Effector memory CD8-positive, alpha-beta T cell (primary cell): ENCODE measurements at regions not wholly inside any gene's neighbourhood (a gene's known extent, or its start where the extent isn't known, plus 50 kb on each side); places are given as distances from the start of the nearest gene placed in this dataset.
A peak's percentile ranks its signal among the peaks of the same experiment; 100 is the strongest.

ENCODE experiments used
- ATAC-seq: fragments of 150-1000 bp; cut with Tn5 transposase; replicated peaks from 2 replicates; pipeline ENCODE4 v1.10.0; 2021; ENCODE audit warnings: mild to moderate bottlenecking, moderate library complexity
- DNase-seq, 3 experiments: peaks; one replicate each; pipeline ENCODE4 v3.0.0; 2021
- H3K27ac Mint-ChIP-seq, 2 donors: one replicate each; pipeline ENCODE4 v1.8.0; 2022; ENCODE audit warnings: mild to moderate bottlenecking in 2 of 2, mixed read lengths in 2 of 2, moderate library complexity in 2 of 2
- H3K27me3 Mint-ChIP-seq, 2 donors: one replicate each; pipeline ENCODE4 v1.8.0; 2022; ENCODE audit warnings: mixed read lengths in 2 of 2
- H3K36me3 Mint-ChIP-seq: one replicate; pipeline ENCODE4 v1.8.0; 2022; ENCODE audit warnings: mild to moderate bottlenecking, moderate library complexity, mixed read lengths; ENCODE audit not compliant: insufficient read depth
- H3K4me1 Mint-ChIP-seq, 2 donors: one replicate each; pipeline ENCODE4 v1.8.0; 2022; ENCODE audit warnings: low read depth in 2 of 2, mixed read lengths in 2 of 2
- H3K4me3 Mint-ChIP-seq, 2 donors: one replicate each; pipeline ENCODE4 v1.8.0; 2022; ENCODE audit warnings: mild to moderate bottlenecking in 2 of 2, mixed read lengths in 2 of 2, moderate library complexity in 2 of 2
- H3K9me3 Mint-ChIP-seq, 2 donors: one replicate each; pipeline ENCODE4 v1.8.0; 2022; ENCODE audit warnings: mixed read lengths in 2 of 2

GRCh38 chr6:159118924-159119323, 50.3 kb upstream of the FNDC1 start:
- H3K27ac Mint-ChIP-seq: no peak overlapping the region
- no peaks in the 10 kb centered on the region for H3K36me3 Mint-ChIP-seq
- no peaks in the 10 kb centered on the region for H3K9me3 Mint-ChIP-seq
- H3K4me1 Mint-ChIP-seq: peaks cover 2 to 10% of the 10 kb centered on the region in 2 donors
- DNase-seq: no peak
- H3K27me3 Mint-ChIP-seq: peaks cover 0 to 9% of the 10 kb centered on the region in 2 donors
- no peak for ATAC-seq
- H3K4me3 Mint-ChIP-seq: no peak overlapping the region

DNA sequence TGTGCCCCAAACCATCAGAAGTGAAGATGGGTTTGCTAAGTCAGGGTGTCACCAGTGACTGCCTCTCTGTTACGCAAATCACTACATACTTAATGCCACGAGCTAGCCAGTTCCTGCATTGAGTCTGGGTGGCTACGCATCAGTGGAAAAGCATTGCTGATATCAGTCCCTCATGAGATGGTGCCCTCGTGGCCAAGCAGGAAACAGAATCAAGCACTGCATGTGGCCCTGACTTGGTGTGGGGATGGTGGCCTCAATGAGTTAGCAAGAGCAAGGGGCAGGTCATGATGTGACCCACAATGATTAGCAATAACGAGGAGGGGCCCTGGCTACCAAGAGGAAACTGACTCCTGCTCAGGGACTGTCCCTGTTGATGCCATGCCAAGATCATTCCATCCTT, 51.6 kb upstream of the FNDC1 start:
- Mint-ChIP-seq H3K27me3 (no peaks in the 10 kb centered on the region), H3K27ac (no peak overlapping the region), H3K36me3 (peaks cover 4% of the 10 kb centered on the region), H3K9me3 (no peaks in the 10 kb centered on the region), H3K4me3 (no peak overlapping the region), H3K4me1 (peaks cover 6 to 13% of the 10 kb centered on the region in 2 donors)
- DNase-seq: no peak
- ATAC-seq: peak; percentile 57

- ATAC-seq (no peak), DNase-seq (no peak)
- H3K4me3 Mint-ChIP-seq: no peak overlapping the region
- no peaks in the 10 kb centered on the region for H3K27me3 Mint-ChIP-seq
- no peaks in the 10 kb centered on the region for H3K9me3 Mint-ChIP-seq
- H3K27ac Mint-ChIP-seq: no peak overlapping the region
- H3K4me1 Mint-ChIP-seq: peaks cover 6 to 13% of the 10 kb centered on the region in 2 donors
- H3K36me3 Mint-ChIP-seq: peaks cover 4% of the 10 kb centered on the region
These were observed 52.2 kb upstream of the FNDC1 start for GRCh38 chr6:159117046-159117445.

GRCh38 chr6:159116343-159116742, 52.9 kb upstream of the FNDC1 start:
- H3K27me3 Mint-ChIP-seq: no peaks in the 10 kb centered on the region
- peaks cover 6 to 13% of the 10 kb centered on the region in 2 donors for H3K4me1 Mint-ChIP-seq
- no peaks in the 10 kb centered on the region for H3K9me3 Mint-ChIP-seq
- DNase-seq: no peak
- no peak overlapping the region for H3K27ac Mint-ChIP-seq
- H3K36me3 Mint-ChIP-seq: peaks cover 4% of the 10 kb centered on the region
- ATAC-seq: peak; percentile 42
- no peak overlapping the region for H3K4me3 Mint-ChIP-seq

GRCh38 chr6:159114569-159114968, 54.6 kb upstream of the FNDC1 start:
- peaks cover 18 to 24% of the 10 kb centered on the region in 2 donors for H3K4me1 Mint-ChIP-seq
- DNase-seq: no peak

GRCh38 chr6:159113223-159113622, 56.0 kb upstream of the FNDC1 start:
- H3K27ac Mint-ChIP-seq: no peak overlapping the region
- no peak overlapping the region for H3K4me3 Mint-ChIP-seq
- H3K36me3 Mint-ChIP-seq: peaks cover 4% of the 10 kb centered on the region
- DNase-seq (no peak), ATAC-seq (no peak)
- H3K4me1 Mint-ChIP-seq: peaks cover 29 to 36% of the 10 kb centered on the region in 2 donors
- H3K27me3 Mint-ChIP-seq: no peaks in the 10 kb centered on the region
- no peaks in the 10 kb centered on the region for H3K9me3 Mint-ChIP-seq

More at GRCh38 chr6:159114569-159114968, 54.6 kb upstream of the FNDC1 start:
- no peak for ATAC-seq
- Mint-ChIP-seq H3K4me3 (no peak overlapping the region), H3K36me3 (peaks cover 4% of the 10 kb centered on the region), H3K27me3 (no peaks in the 10 kb centered on the region), H3K27ac (peak overlapping the region; percentile 11 to 69), H3K9me3 (no peaks in the 10 kb centered on the region)

DNA sequence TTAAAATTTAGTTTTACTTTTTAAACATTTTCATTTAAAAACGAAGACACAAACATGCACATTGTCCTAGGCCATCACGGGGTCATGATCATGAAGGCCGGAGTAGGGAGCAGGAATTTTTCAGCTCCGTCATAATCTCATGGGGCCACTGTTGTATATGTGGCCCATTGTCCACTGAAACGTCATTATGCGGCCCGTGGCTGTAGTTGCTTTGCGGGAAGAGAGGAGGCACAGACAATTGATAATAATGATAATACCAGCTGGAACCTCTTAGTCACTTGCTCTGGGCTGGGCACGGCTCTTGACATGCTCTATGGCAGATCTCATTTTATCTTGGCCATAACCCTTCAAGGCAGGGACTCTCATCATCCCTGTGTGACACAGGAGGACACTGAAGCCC, 56.5 kb upstream of the FNDC1 start:
- H3K9me3 Mint-ChIP-seq: no peaks in the 10 kb centered on the region
- H3K27me3 Mint-ChIP-seq: no peaks in the 10 kb centered on the region
- no peak overlapping the region for H3K27ac Mint-ChIP-seq
- H3K36me3 Mint-ChIP-seq: peaks cover 9% of the 10 kb centered on the region
- no peak overlapping the region for H3K4me3 Mint-ChIP-seq
- ATAC-seq (no peak), DNase-seq (no peak)
- peaks cover 34 to 41% of the 10 kb centered on the region in 2 donors for H3K4me1 Mint-ChIP-seq

- Mint-ChIP-seq H3K27me3 (no peaks in the 10 kb centered on the region), H3K4me3 (no peak overlapping the region), H3K27ac (no peak overlapping the region), H3K36me3 (peaks cover 27% of the 10 kb centered on the region), H3K9me3 (no peaks in the 10 kb centered on the region), H3K4me1 (peaks cover 53 to 60% of the 10 kb centered on the region in 2 donors)
- ATAC-seq: no peak
- no peak for DNase-seq
These were observed 58.5 kb upstream of the FNDC1 start for GRCh38 chr6:159110748-159111147.

DNA sequence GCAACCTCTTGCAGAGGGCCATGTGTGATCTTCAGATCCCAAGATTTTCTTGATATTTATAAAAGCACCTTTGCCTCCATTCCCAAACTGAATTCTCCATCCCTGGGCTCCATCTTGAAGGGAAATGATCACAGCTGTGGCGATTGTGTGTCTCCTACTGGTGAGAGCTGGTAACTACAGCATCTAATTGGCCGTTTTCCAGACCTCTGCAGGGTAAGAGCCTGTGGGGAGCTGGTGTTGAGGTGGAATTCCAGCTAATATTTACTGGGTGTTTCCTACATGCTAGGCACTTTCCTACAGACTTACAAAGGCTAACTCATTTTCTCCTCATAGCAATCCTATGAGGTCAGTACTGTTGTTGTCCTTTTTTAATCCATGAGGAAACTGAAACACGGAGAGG, 59.2 kb upstream of the FNDC1 start:
- no peaks in the 10 kb centered on the region for H3K9me3 Mint-ChIP-seq
- H3K27ac Mint-ChIP-seq: peak overlapping the region in 1 of 2 donors; percentile 55
- peaks cover 53 to 63% of the 10 kb centered on the region in 2 donors for H3K4me1 Mint-ChIP-seq
- DNase-seq (peak; percentile 28 to 46 (median 44)), ATAC-seq (no peak)
- no peak overlapping the region for H3K4me3 Mint-ChIP-seq
- no peaks in the 10 kb centered on the region for H3K27me3 Mint-ChIP-seq
- H3K36me3 Mint-ChIP-seq: peaks cover 27% of the 10 kb centered on the region

DNA sequence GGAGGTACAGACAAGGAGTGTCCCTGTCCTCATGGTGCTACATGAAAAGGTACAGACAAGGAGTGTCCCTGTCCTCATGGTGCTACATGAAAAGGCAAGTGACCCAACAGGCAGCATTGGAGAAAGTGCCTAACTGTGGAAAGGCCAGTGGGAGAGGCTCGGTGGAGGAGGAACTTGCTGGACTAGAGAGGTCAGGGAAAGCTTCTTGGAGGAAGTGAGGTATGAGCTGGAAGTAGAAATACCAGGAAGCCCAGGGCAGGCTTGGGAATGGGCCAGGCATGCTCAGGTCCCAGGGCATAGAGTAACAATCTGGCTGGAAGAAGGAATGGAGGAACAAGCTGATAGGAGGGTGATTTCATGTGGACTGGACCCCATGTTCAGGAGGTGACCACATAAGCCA, 59.8 kb upstream of the FNDC1 start:
- peak overlapping the region; percentile 47 to 55 for H3K27ac Mint-ChIP-seq
- peaks cover 53 to 63% of the 10 kb centered on the region in 2 donors for H3K4me1 Mint-ChIP-seq
- H3K27me3 Mint-ChIP-seq: no peaks in the 10 kb centered on the region
- no peaks in the 10 kb centered on the region for H3K9me3 Mint-ChIP-seq
- DNase-seq: no peak
- no peak for ATAC-seq
- H3K4me3 Mint-ChIP-seq: peak overlapping the region in 1 of 2 donors; percentile 22
- H3K36me3 Mint-ChIP-seq: peaks cover 27% of the 10 kb centered on the region

GRCh38 chr6:159108426-159108985, 60.7 kb upstream of the FNDC1 start:
- ATAC-seq (no peak), DNase-seq (no peak)
- Mint-ChIP-seq H3K27ac (peak overlapping the region; percentile 92 to 95), H3K36me3 (peaks cover 30% of the 10 kb centered on the region), H3K4me3 (peak overlapping the region; percentile 86 to 88), H3K4me1 (peaks cover 55 to 65% of the 10 kb centered on the region in 2 donors), H3K9me3 (no peaks in the 10 kb centered on the region), H3K27me3 (no peaks in the 10 kb centered on the region)

DNA sequence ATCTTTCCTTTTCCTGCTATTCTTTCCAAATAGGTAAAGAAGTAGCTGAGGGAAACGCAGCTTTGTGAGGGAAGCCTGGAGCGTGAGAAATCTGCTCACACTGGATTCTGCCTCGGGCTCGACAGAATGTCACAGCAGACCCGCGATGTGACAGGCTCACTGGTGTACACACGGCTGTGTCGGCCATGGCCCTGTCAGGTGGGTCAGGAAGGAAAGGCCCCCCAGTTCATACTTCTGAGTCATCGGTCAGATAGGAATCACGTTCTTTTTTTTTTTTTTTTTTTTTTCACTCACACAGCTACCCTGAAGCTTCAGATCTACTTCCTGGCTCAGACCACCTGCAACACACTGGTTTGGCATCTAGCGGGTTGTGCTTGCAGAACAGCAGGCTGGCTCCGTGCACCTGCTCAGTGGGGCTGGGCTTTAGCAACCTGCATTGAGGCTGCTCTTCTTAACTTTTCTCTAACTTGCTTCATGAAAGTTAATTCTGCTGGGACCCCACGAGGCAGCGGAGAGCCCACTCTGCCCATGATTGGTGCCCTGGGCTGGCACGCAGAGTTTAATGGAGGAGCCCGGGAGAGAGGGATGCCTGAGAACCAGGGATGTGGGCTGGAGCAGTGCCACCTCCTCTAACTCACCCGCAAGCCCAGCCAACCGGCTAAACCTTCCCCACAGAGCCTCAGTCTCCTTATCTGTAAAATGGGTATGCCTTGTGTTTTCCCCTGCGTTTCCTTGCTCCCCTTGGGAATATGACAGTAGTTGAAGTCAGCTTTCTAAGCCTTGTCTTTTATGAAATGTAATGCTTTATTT, 61.5 kb upstream of the FNDC1 start:
- H3K27me3 Mint-ChIP-seq: no peaks in the 10 kb centered on the region

DNA sequence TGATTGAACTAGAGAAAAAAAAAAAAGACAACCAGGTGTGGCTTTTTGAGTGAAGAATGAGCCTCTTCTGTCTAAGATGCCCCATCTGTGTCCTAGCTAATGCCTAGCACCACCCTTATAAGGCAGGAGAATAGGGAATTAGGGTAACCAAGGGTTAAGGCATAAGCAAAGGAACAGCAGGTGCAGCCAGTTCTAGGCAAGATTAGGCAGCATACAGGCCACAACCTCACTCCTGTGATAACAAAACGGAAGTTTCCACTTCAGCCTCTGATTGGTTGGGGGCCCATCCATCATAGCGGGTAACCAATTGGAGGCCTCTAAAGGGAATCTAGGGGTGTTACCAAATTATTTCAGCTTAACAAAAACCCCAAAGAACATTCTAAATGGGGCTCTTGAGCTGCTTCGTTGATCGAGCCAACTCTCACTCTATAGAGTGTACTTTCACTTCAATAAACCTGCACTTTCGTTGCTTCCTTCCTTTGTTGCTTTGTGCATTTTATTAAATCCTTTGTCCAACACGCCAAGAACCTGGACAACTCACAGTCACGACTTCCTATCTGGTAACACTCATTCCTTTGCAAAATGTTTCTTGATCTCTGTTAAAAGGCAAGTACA, 61.9 kb upstream of the TAGAP start:
- H3K27ac Mint-ChIP-seq: peak overlapping the region; percentile 92 to 95
- H3K4me3 Mint-ChIP-seq: peak overlapping the region; percentile 86 to 88

More for the DNA sequence above, 61.5 kb upstream of the FNDC1 start:
- Mint-ChIP-seq H3K4me1 (peaks cover 56 to 65% of the 10 kb centered on the region in 2 donors), H3K36me3 (peaks cover 31% of the 10 kb centered on the region), H3K27ac (peak overlapping the region; percentile 92 to 95), H3K9me3 (no peaks in the 10 kb centered on the region), H3K4me3 (peak overlapping the region; percentile 86 to 88)
- ATAC-seq: peak; percentile 74
- DNase-seq: peak; percentile 57 to 75 (median 69)

More for the DNA sequence above, 61.9 kb upstream of the TAGAP start:
- H3K4me1 Mint-ChIP-seq: peaks cover 56 to 65% of the 10 kb centered on the region in 2 donors
- DNase-seq (peak; percentile 94 to 98 (median 95)), ATAC-seq (peak; percentile 69)
- peaks cover 33% of the 10 kb centered on the region for H3K36me3 Mint-ChIP-seq
- H3K27me3 Mint-ChIP-seq: no peaks in the 10 kb centered on the region
- no peaks in the 10 kb centered on the region for H3K9me3 Mint-ChIP-seq
